ENCODE measurements at regions not wholly inside any gene's neighbourhood (a gene's known extent, or its start where the extent isn't known, plus 50 kb on each side); places are given as distances from the start of the nearest gene placed in this dataset.

DNA sequence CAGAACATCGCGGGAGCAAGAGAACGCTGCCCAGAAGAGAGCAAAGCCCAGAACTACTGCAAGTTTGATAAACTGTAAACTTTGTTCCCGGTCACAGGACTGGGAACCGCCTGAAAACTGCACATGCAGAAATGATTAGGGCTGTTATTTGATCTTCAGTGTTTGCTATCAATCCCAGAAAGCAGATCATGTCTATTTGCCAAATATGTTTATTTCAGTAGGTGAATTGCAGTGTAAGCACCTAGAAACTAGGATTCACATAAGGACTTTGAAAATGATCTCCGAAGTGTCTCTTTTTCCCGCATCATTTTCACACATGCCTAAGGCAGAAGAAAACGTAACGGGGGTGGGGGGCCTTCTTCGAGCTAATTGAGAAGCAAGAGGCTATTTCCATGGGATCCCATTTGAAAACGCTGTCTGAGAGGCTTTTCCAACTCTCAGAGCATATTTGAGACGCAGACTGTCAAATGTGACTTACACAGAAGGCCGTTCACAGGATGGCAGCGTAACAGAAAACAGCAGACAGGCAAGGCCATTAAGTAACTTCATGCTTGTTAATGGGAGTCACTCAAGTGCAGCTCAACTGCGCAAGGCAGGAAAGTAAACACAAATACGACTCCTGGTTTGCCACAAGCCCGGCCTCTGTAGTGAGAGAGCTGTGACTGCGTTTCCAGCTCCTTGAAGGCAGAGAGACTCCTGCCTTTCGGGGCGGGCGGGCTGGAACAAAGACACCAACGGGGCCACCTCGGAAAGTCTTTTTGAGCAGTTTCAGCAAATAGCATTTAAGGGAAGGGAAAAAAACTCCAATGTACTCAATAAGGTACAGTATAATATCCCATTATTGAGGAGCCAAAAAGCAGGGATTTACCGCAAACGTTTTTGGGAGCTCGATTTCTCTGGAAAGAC lies 144.7 kb upstream of the ZNF217 start:
- TF ChIP-seq ZNF384 (IDR thresholded peaks at IDR 0.05) (no peak), FOXM1 (IDR thresholded peaks at IDR 0.05; ENCODE audit: borderline replicate concordance) (no peak), L3MBTL2 (conservative IDR thresholded peaks at IDR 0.05) (peak; percentile 47; the same call in 1 of the 2 replicates)
- TF ChIP-seq, protein P1, sequence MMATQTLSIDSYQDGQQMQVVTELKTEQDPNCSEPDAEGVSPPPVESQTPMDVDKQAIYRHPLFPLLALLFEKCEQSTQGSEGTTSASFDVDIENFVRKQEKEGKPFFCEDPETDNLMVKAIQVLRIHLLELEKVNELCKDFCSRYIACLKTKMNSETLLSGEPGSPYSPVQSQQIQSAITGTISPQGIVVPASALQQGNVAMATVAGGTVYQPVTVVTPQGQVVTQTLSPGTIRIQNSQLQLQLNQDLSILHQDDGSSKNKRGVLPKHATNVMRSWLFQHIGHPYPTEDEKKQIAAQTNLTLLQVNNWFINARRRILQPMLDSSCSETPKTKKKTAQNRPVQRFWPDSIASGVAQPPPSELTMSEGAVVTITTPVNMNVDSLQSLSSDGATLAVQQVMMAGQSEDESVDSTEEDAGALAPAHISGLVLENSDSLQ (IDR thresholded peaks at IDR 0.05), result peak; percentile 86
- DNase-seq (ENCODE audit: extremely low spot score), result peak; percentile 67
- ChIA-PET CTCF (interaction anchor here (0.6 to 1.4 kb wide), 3 partner anchors 10 to 307 kb away, joined by 3 read pairs; no protein-coding TSS in a partner anchor), POLR2A (interaction anchor here (0.7 to 1.9 kb wide), 20 partner anchors 8 to 181 kb away, joined by 3 to 10 read pairs (median 4); partner anchors contain the start of gene ZNF217)

- ChIA-PET POLR2A (interaction anchor here (1.1 to 1.7 kb wide), 5 partner anchors 8 to 146 kb away, joined by 3 to 8 read pairs (median 4); partner anchors contain the start of gene ZNF217), CTCF (no interaction called here)
- no peak for DNase-seq (ENCODE audit: extremely low spot score)
- TF ChIP-seq CTBP1 (IDR thresholded peaks at IDR 0.05; ENCODE audit: borderline replicate concordance) (no peak), FOXM1 (IDR thresholded peaks at IDR 0.05; ENCODE audit: borderline replicate concordance) (no peak), NFRKB (IDR thresholded peaks at IDR 0.05) (no peak), FOXA1 (IDR thresholded peaks at IDR 0.05) (no peak), SP1 (IDR thresholded peaks at IDR 0.05) (no peak), FOXK2 (IDR thresholded peaks at IDR 0.05) (no peak), TARDBP (IDR thresholded peaks at IDR 0.05) (no peak), SUZ12 (IDR thresholded peaks at IDR 0.05) (no peak), L3MBTL2 (conservative IDR thresholded peaks at IDR 0.05) (no peak)
Observed at GRCh38 chr20:53737396-53738038, 143.9 kb upstream of the ZNF217 start.

DNA sequence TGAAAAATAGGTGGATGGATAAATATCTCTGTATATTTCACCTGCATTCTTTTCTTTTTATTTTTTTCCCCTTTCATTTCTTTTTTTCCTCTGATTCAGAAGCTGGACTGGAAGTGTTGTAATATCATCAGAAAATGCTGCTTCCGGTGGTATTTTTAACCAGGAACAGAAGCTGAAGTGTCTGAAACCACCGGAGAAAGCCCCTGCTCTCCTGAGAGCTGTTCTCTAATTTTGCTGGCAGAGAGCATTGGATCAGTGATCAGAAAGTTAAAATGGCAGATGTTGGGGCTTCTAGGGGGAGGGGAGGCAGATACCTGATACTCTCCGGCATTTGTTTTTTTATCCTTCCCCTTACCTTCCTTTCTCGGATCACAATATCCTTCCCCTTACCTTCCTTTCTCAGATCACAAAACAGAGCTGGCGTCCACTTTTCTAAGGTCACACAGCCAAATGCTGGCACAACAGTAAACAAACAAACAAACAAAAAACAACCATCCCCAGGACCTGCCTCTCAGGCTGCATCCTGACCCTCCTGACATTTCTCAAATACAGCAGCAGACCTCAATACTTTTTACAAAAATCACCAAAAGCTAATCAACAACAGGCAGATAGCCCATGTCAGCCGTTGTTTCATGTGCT lies 143.2 kb upstream of the ZNF217 start:
- TF ChIP-seq, protein P1 (IDR thresholded peaks at IDR 0.05), result no peak
- no peak for TF ChIP-seq ZNF384 (IDR thresholded peaks at IDR 0.05)
- no peak for TF ChIP-seq SUZ12 (IDR thresholded peaks at IDR 0.05)
- DNase-seq (ENCODE audit: extremely low spot score), result no peak
- ChIA-PET POLR2A (interaction anchor here (1.1 to 2.0 kb wide), 2 partner anchors 27 to 113 kb away, joined by 4 to 8 read pairs; no protein-coding TSS in a partner anchor), CTCF (interaction anchor here (1.0 kb wide), 1 partner anchor 203 kb away, joined by 3 read pairs; no protein-coding TSS in a partner anchor)

DNA sequence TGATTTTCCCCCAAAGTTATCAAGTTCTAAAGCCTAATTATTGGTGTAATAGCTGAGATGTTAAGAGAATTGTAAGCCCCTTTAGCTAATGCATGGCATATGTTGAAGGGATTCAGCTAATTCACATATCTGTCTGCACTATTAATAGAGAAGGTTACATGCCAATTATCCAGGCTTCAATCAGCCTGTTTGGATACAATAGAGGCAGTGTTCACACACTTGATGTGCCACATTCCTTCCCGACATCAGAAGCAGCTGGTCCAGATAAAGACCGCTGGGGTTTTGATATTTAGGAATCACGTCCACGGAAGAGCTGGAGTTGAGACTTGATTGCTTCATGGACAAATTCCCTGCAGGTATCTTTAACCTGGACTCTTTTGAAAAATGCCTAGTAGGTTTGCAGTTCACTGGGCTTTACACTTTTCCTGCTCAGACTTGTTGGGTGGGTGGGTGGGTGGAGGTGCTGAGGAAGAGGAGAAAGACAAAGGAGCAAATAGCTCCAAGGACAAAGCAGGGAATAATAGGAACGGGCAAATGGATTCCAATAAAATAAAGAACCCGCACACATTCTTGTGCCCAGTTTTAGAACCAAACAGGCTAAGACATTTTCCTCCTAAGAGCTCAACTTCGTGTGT lies 142.6 kb upstream of the ZNF217 start:
- TF ChIP-seq HDGF (IDR thresholded peaks at IDR 0.05; ENCODE audit: borderline replicate concordance), result no peak
- TF ChIP-seq FOXA1 (IDR thresholded peaks at IDR 0.05), result no peak
- TF ChIP-seq CTBP1 (IDR thresholded peaks at IDR 0.05; ENCODE audit: borderline replicate concordance), result no peak
- TF ChIP-seq, protein P1 (IDR thresholded peaks at IDR 0.05), result no peak
- TF ChIP-seq NFRKB (IDR thresholded peaks at IDR 0.05), result no peak
- TF ChIP-seq ELF4 (IDR thresholded peaks at IDR 0.05), result no peak
- no peak for TF ChIP-seq L3MBTL2 (conservative IDR thresholded peaks at IDR 0.05)
- TF ChIP-seq LEF1 (IDR thresholded peaks at IDR 0.05; ENCODE audit: borderline replicate concordance), result no peak
- no peak for TF ChIP-seq SP1 (IDR thresholded peaks at IDR 0.05)
- TF ChIP-seq FOXM1 (IDR thresholded peaks at IDR 0.05; ENCODE audit: borderline replicate concordance), result no peak
- POLR2A ChIA-PET, result interaction anchor here (1.1 to 2.0 kb wide), 2 partner anchors 28 to 113 kb away, joined by 4 to 8 read pairs; no protein-coding TSS in a partner anchor

DNA sequence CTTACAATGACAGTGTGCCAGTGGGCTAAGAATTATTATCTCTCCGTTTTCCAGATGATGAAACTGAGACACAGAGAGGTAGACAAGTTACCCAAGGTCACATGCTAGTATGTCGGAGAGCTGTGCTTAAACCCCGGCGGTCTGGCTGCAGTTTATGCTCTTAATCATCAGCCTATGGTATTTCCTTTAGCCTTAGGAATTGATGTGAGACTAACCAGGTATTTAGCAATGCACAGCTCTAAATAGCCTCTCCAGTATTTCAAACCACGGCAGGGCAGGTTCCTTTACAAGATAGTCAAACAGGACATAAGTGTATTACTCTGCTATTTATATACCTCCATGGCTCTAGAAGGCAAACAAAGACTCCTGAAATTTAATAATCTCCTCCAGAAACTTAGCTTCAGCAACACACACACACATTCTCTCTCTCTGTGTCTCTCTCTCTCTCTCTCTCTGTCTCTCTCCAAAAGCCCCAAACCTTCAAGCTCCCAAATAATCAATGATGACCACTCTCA lies 142.0 kb upstream of the ZNF217 start:
- DNase-seq (ENCODE audit: extremely low spot score), result no peak
- ChIA-PET POLR2A (interaction anchor here (2.0 kb wide), 1 partner anchor 112 kb away, joined by 8 read pairs; no protein-coding TSS in a partner anchor), CTCF (no interaction called here)
- no peak for TF ChIP-seq L3MBTL2 (conservative IDR thresholded peaks at IDR 0.05)
- TF ChIP-seq FOXK2 (IDR thresholded peaks at IDR 0.05), result no peak
- no peak for TF ChIP-seq LEF1 (IDR thresholded peaks at IDR 0.05; ENCODE audit: borderline replicate concordance)
- TF ChIP-seq, protein P1 (IDR thresholded peaks at IDR 0.05), result no peak
- TF ChIP-seq SP1 (IDR thresholded peaks at IDR 0.05), result no peak
- no peak for TF ChIP-seq TARDBP (IDR thresholded peaks at IDR 0.05)
- no peak for TF ChIP-seq BHLHE40 (IDR thresholded peaks at IDR 0.05; ENCODE audit: borderline replicate concordance)
- TF ChIP-seq ZNF384 (IDR thresholded peaks at IDR 0.05), result no peak
- no peak for TF ChIP-seq HDGF (IDR thresholded peaks at IDR 0.05; ENCODE audit: borderline replicate concordance)
- TF ChIP-seq FOXA1 (IDR thresholded peaks at IDR 0.05), result no peak
- TF ChIP-seq ELF4 (IDR thresholded peaks at IDR 0.05), result no peak
- no peak for TF ChIP-seq NFRKB (IDR thresholded peaks at IDR 0.05)
- TF ChIP-seq FOXM1 (IDR thresholded peaks at IDR 0.05; ENCODE audit: borderline replicate concordance), result no peak
- no peak for TF ChIP-seq SUZ12 (IDR thresholded peaks at IDR 0.05)
- no peak for TF ChIP-seq ARNT (IDR thresholded peaks at IDR 0.05)
- no peak for TF ChIP-seq CTBP1 (IDR thresholded peaks at IDR 0.05; ENCODE audit: borderline replicate concordance)

More for the DNA sequence above, 142.6 kb upstream of the ZNF217 start:
- CTCF ChIA-PET, result interaction anchor here (1.0 kb wide), 1 partner anchor 204 kb away, joined by 3 read pairs; no protein-coding TSS in a partner anchor
- no peak for DNase-seq (ENCODE audit: extremely low spot score)
